GM12878 (cell line): ENCODE measurements at regions not wholly inside any gene's neighbourhood (a gene's known extent, or its start where the extent isn't known, plus 50 kb on each side); places are given as distances from the start of the nearest gene placed in this dataset.

Experiments used
- ATAC-seq: fragments of 200-7000 bp; cut with Tn5 transposase; 3 replicates; pipeline ENCODE4 v1.9.1; 2020; ENCODE audit warnings: mild to moderate bottlenecking, moderate library complexity
- BruUV-seq: library from RNA; stranded (reverse); fragments of 400-500 nt; replicated peaks from 2 replicates; lab custom pipeline; 2021; lab: Mats Ljungman, UMichigan
- CTCF ChIA-PET: fragments of 300-600 bp; sonication (Branson Sonifier 250); formaldehyde crosslinking; extraction: SDS; loops from one replicate; lab custom pipeline; 2021; ENCODE audit warnings: inconsistent platforms; lab: Yijun Ruan, JAX
- POLR2A ChIA-PET: fragments of 350-600 bp; formaldehyde crosslinking; extraction: SDS; loops from one replicate; lab custom pipeline; 2021; ENCODE audit warnings: inconsistent platforms; lab: Charles Lee
- RAD21 ChIA-PET: fragments of 300-600 bp; sonication (Branson Sonifier 250); formaldehyde crosslinking; loops from one replicate; lab custom pipeline; 2023; ENCODE audit warnings: antibody characterized with exemption; ENCODE audit not compliant: unreplicated experiment; lab: Charles Lee
- SMC1A ChIA-PET: fragments of 300-600 bp; sonication (Branson Sonifier 250); formaldehyde crosslinking; loops from one replicate; lab custom pipeline; 2023; ENCODE audit not compliant: unreplicated experiment, uncharacterized antibody; lab: Charles Lee
- DNase-seq: peaks from one replicate; pipeline ENCODE4 v3.0.0-alpha.2; 2011; ENCODE audit warnings: low read depth, low spot score
- FAIRE-seq: peaks from 3 replicates; lab custom pipeline; 2011; peaks lifted over from hg19 to GRCh38; lab: Jason Lieb, UNC
- H2AFZ ChIP-seq: 2 replicates; pipeline ENCODE4 v1.6.0; 2011; ENCODE audit warnings: low read depth, low read length, control low read depth; ENCODE audit not compliant: control insufficient read depth
- H3K27ac ChIP-seq: 2 replicates; pipeline ENCODE4 v1.5.1; 2011; ENCODE audit warnings: control low read depth; ENCODE audit not compliant: control insufficient read depth, insufficient read depth
- H3K27me3 ChIP-seq, 2 experiments: replicated peaks in 1 of 2; 2 replicates each; pipeline versions ENCODE4 v1.6.0 to v1.6.1; 2011; ENCODE audit warnings: low read length in 1 of 2; ENCODE audit not compliant: control insufficient read depth in 2 of 2, insufficient read depth in 2 of 2
- H3K36me3 ChIP-seq, 2 experiments: 2 replicates each; pipeline ENCODE4 v1.5.1; 2011; ENCODE audit warnings: low read length in 1 of 2; ENCODE audit not compliant: control insufficient read depth in 2 of 2, insufficient read depth in 2 of 2
- H3K4me1 ChIP-seq: 2 replicates; pipeline ENCODE4 v1.6.1; 2011; ENCODE audit warnings: mild to moderate bottlenecking, low read length, moderate library complexity, mixed read lengths; ENCODE audit not compliant: control insufficient read depth, insufficient read depth
- H3K4me2 ChIP-seq: 2 replicates; pipeline ENCODE4 v1.6.0; 2011; ENCODE audit warnings: control low read depth; ENCODE audit not compliant: control insufficient read depth, insufficient read depth
- H3K4me3 ChIP-seq: fragments of 200-600 bp; sonication (generic); 2 replicates; pipeline ENCODE4 v1.5.1; 2016
- H3K79me2 ChIP-seq: 2 replicates; pipeline ENCODE4 v1.6.0; 2011; ENCODE audit warnings: low read length; ENCODE audit not compliant: control insufficient read depth, insufficient read depth
- H3K9ac ChIP-seq: 2 replicates; pipeline ENCODE4 v1.8.0; 2011; ENCODE audit warnings: low read length, control low read depth, mixed read lengths; ENCODE audit not compliant: control insufficient read depth, insufficient read depth
- H3K9me3 ChIP-seq: replicated peaks from 3 replicates; pipeline ENCODE4 v1.5.1; 2011; ENCODE audit warnings: mild to moderate bottlenecking, low read length; ENCODE audit not compliant: control insufficient read depth, insufficient read depth
- H4K20me1 ChIP-seq: 2 replicates; pipeline ENCODE4 v1.6.0; 2011; ENCODE audit not compliant: control insufficient read depth, insufficient read depth
- CBFB ChIP-seq: IDR thresholded peaks from 2 replicates; pipeline ENCODE4 v1.6.1; 2016; ENCODE audit warnings: antibody characterized with exemption, low read depth
- EP300 ChIP-seq, 2 experiments: fragments of 150-350 bp in 1 of 2; IDR thresholded peaks; 2 replicates each; pipeline ENCODE4 v1.6.1; 2011 to 2012; ENCODE audit warnings: low read depth in 2 of 2, low read length in 2 of 2, borderline replicate concordance in 1 of 2, improper control_type of control experiment in 1 of 2, inconsistent platforms in 1 of 2; ENCODE audit not compliant: control insufficient read depth in 1 of 2
- HDAC6 ChIP-seq: fragments of 200-600 bp; sonication (generic); IDR thresholded peaks from one replicate; pipeline ENCODE4 v1.8.0; 2017; ENCODE audit warnings: antibody characterized with exemption; ENCODE audit not compliant: unreplicated experiment
- HSF1 ChIP-seq: fragments of 150-350 bp; IDR thresholded peaks from 2 replicates; pipeline ENCODE4 v1.6.1; 2014; ENCODE audit warnings: mild to moderate bottlenecking, low read depth, low read length
- KAT2A ChIP-seq: conservative IDR thresholded peaks from 2 replicates; pipeline ENCODE4 v1.6.1; 2011; ENCODE audit warnings: low read depth, low read length; ENCODE audit not compliant: control insufficient read depth
- MEF2A ChIP-seq: IDR thresholded peaks from 2 replicates; pipeline ENCODE4 v1.6.1; 2011; ENCODE audit warnings: low read depth, mild to moderate bottlenecking, low read length, moderate library complexity; ENCODE audit not compliant: insufficient read depth
- MLLT1 ChIP-seq: fragments of 450-650 bp; IDR thresholded peaks from 2 replicates; pipeline ENCODE4 v1.6.1; 2016; ENCODE audit warnings: mild to moderate bottlenecking
- SMAD1 ChIP-seq: fragments of 450-650 bp; IDR thresholded peaks from 2 replicates; pipeline ENCODE4 v1.6.1; 2018; ENCODE audit warnings: mild to moderate bottlenecking, low read depth; ENCODE audit not compliant: partially characterized antibody
- SP1 ChIP-seq: IDR thresholded peaks from one replicate; pipeline ENCODE4 v1.6.1; 2011; ENCODE audit warnings: low read depth, low read length
- STAT3 ChIP-seq: IDR thresholded peaks from 2 replicates; pipeline ENCODE4 v1.6.1; 2011; ENCODE audit warnings: low read depth, low read length, improper control_type of control experiment
- SUZ12 ChIP-seq: fragments of 200-600 bp; sonication (generic); IDR thresholded peaks from one replicate; pipeline ENCODE4 v1.6.1; 2018; ENCODE audit warnings: antibody characterized with exemption, mild to moderate bottlenecking; ENCODE audit not compliant: unreplicated experiment
- WRNIP1 ChIP-seq: IDR thresholded peaks from 2 replicates; pipeline ENCODE4 v1.6.1; 2011; ENCODE audit warnings: low read depth, low read length, improper control_type of control experiment, borderline replicate concordance
- ZNF622 ChIP-seq: fragments of 450-650 bp; IDR thresholded peaks from 2 replicates; pipeline ENCODE4 v1.6.1; 2017; ENCODE audit warnings: mild to moderate bottlenecking, inconsistent platforms
- WGBS: methylation state at CpG from one replicate; pipeline ENCODE4 v1.1.6; 2016; ENCODE audit warnings: low lambda C conversion rate; ENCODE audit not compliant: insufficient replicate concordance, insufficient coverage; ENCODE audit errors: missing lambda C conversion rate; 5-methylcytosine and 5-hydroxymethylcytosine counted together
- in situ Hi-C: fragments of 300-500 bp; cut with MboI; formaldehyde crosslinking; loops from 9 replicates; pipeline ENCODE4 v1.14.3; 2018; ENCODE audit warnings: mixed read lengths
- intact Hi-C: fragments of 100-400 bp; cut with micrococcal nuclease; formaldehyde crosslinking; loops from one replicate; pipeline ENCODE4 v1.14.2; 2022; ENCODE audit not compliant: unreplicated experiment
- TF ChIP-seq, protein P1 (sequence below): IDR thresholded peaks from 2 replicates; pipeline ENCODE4 v1.6.1; 2012; ENCODE audit warnings: low read depth, low read length, improper control_type of control experiment
- TF ChIP-seq, protein P2 (sequence below): IDR thresholded peaks from 2 replicates; pipeline ENCODE4 v1.6.1; 2012; ENCODE audit warnings: low read depth, low read length, improper control_type of control experiment
- TF ChIP-seq, protein P3 (sequence below): fragments of 450-650 bp; IDR thresholded peaks from 2 replicates; pipeline ENCODE4 v1.6.1; 2017; ENCODE audit warnings: mild to moderate bottlenecking, moderate library complexity

GRCh38 chrX:98459669-98460068 lies 1576.0 kb downstream of the RPA4 start:
- no peaks in the 10 kb centered on the region for H3K36me3 ChIP-seq
- TF ChIP-seq ZNF622: no peak
- TF ChIP-seq, protein P1, sequence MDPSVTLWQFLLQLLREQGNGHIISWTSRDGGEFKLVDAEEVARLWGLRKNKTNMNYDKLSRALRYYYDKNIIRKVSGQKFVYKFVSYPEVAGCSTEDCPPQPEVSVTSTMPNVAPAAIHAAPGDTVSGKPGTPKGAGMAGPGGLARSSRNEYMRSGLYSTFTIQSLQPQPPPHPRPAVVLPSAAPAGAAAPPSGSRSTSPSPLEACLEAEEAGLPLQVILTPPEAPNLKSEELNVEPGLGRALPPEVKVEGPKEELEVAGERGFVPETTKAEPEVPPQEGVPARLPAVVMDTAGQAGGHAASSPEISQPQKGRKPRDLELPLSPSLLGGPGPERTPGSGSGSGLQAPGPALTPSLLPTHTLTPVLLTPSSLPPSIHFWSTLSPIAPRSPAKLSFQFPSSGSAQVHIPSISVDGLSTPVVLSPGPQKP: no peak
- TF ChIP-seq HSF1: no peak
- TF ChIP-seq MEF2A: no peak
- TF ChIP-seq CBFB: no peak
- TF ChIP-seq KAT2A: no peak
- no peak for TF ChIP-seq SP1
- no peak for TF ChIP-seq MLLT1
- TF ChIP-seq, protein P2, sequence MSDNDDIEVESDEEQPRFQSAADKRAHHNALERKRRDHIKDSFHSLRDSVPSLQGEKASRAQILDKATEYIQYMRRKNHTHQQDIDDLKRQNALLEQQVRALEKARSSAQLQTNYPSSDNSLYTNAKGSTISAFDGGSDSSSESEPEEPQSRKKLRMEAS: no peak
- TF ChIP-seq WRNIP1: no peak
- TF ChIP-seq STAT3: no peak
- no peak for TF ChIP-seq SUZ12
- no peak for TF ChIP-seq HDAC6
- no peak for TF ChIP-seq EP300 (IDR thresholded peaks at IDR 0.05; ENCODE audit: borderline replicate concordance in 1 of 2, control insufficient read depth in 1 of 2, low read depth in 2 of 2, low read length in 2 of 2)
- TF ChIP-seq, protein P3, sequence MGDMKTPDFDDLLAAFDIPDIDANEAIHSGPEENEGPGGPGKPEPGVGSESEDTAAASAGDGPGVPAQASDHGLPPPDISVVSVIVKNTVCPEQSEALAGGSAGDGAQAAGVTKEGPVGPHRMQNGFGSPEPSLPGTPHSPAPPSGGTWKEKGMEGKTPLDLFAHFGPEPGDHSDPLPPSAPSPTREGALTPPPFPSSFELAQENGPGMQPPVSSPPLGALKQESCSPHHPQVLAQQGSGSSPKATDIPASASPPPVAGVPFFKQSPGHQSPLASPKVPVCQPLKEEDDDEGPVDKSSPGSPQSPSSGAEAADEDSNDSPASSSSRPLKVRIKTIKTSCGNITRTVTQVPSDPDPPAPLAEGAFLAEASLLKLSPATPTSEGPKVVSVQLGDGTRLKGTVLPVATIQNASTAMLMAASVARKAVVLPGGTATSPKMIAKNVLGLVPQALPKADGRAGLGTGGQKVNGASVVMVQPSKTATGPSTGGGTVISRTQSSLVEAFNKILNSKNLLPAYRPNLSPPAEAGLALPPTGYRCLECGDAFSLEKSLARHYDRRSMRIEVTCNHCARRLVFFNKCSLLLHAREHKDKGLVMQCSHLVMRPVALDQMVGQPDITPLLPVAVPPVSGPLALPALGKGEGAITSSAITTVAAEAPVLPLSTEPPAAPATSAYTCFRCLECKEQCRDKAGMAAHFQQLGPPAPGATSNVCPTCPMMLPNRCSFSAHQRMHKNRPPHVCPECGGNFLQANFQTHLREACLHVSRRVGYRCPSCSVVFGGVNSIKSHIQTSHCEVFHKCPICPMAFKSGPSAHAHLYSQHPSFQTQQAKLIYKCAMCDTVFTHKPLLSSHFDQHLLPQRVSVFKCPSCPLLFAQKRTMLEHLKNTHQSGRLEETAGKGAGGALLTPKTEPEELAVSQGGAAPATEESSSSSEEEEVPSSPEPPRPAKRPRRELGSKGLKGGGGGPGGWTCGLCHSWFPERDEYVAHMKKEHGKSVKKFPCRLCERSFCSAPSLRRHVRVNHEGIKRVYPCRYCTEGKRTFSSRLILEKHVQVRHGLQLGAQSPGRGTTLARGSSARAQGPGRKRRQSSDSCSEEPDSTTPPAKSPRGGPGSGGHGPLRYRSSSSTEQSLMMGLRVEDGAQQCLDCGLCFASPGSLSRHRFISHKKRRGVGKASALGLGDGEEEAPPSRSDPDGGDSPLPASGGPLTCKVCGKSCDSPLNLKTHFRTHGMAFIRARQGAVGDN: no peak
- TF ChIP-seq SMAD1: no peak
- 0% methylated on average over 1 of the region's 1 CpG for WGBS
- H3K9me3 ChIP-seq: no peaks in the 10 kb centered on the region
- DNase-seq (no peak), FAIRE-seq (no peak), ATAC-seq (no peak)
- H3K4me1 ChIP-seq: no peaks in the 10 kb centered on the region
- no TSS peak for BruUV-seq
- in situ Hi-C loops (no loop called here), intact Hi-C loops (no loop called here)
- RAD21 ChIA-PET: no interaction called here
- H4K20me1 ChIP-seq: no peaks in the 10 kb centered on the region
- no peak overlapping the region for H3K4me2 ChIP-seq
- POLR2A ChIA-PET: no interaction called here
- no peak overlapping the region for H3K4me3 ChIP-seq
- no peaks in the 10 kb centered on the region for H3K79me2 ChIP-seq
- SMC1A ChIA-PET: no interaction called here
- H3K27me3 ChIP-seq: no peaks in the 10 kb centered on the region
- CTCF ChIA-PET: no interaction called here
- no peak overlapping the region for H3K9ac ChIP-seq
- no peak overlapping the region for H3K27ac ChIP-seq
- H2AFZ ChIP-seq: no peak overlapping the region
